A673 (cell line): ENCODE measurements at regions not wholly inside any gene's neighbourhood (a gene's known extent, or its start where the extent isn't known, plus 50 kb on each side); places are given as distances from the start of the nearest gene placed in this dataset.

ENCODE experiments used
- EZH2 ChIP-seq: fragments of 200-600 bp; sonication (generic); IDR thresholded peaks from 2 replicates; pipeline ENCODE4 v1.6.1; 2017; ENCODE audit warnings: borderline replicate concordance, low read depth, mild to moderate bottlenecking, mixed read lengths, antibody characterized with exemption, low read length; ENCODE audit not compliant: poor library complexity, severe bottlenecking
- TF ChIP-seq, protein P1 (sequence below): fragments of 300-800, 200-600 bp; sonication (generic); conservative IDR thresholded peaks from 2 replicates; pipeline ENCODE4 v1.5.1; 2017; ENCODE audit warnings: low read depth, mild to moderate bottlenecking, antibody characterized with exemption, low read length, moderate library complexity, mixed read lengths

DNA sequence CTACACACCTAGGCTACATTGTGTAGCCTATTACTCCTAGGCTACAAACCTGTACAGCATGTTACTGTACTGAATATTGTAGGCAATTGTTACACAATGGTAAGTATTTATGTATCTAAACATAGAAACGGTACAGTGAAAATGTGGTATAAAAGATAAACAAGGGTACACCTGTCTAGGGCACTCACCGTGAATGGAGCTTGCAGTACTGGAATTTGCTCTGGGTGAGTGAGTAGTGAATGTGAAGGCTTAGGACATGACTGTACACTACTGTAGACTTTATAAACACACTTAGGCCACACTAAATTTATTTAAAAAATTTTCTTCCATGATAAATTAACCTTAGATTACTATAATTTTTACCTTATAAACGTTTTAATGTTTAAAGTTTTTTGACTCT, 171.7 kb upstream of the NCAM1 start:
- TF ChIP-seq, protein P1, sequence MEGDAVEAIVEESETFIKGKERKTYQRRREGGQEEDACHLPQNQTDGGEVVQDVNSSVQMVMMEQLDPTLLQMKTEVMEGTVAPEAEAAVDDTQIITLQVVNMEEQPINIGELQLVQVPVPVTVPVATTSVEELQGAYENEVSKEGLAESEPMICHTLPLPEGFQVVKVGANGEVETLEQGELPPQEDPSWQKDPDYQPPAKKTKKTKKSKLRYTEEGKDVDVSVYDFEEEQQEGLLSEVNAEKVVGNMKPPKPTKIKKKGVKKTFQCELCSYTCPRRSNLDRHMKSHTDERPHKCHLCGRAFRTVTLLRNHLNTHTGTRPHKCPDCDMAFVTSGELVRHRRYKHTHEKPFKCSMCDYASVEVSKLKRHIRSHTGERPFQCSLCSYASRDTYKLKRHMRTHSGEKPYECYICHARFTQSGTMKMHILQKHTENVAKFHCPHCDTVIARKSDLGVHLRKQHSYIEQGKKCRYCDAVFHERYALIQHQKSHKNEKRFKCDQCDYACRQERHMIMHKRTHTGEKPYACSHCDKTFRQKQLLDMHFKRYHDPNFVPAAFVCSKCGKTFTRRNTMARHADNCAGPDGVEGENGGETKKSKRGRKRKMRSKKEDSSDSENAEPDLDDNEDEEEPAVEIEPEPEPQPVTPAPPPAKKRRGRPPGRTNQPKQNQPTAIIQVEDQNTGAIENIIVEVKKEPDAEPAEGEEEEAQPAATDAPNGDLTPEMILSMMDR = no peak
- TF ChIP-seq EZH2 = no peak
